Right lobe of liver (tissue), 4 donors: ENCODE measurements at regions not wholly inside any gene's neighbourhood (a gene's known extent, or its start where the extent isn't known, plus 50 kb on each side); places are given as distances from the start of the nearest gene placed in this dataset.

Experiments used
- CTCF ChIP-seq, 4 donors: fragments of 200-600 bp in 3 of 4; fragments of 450-650 bp in 1 of 4; IDR thresholded peaks; one replicate each; pipeline versions ENCODE4 v1.5.1 to v1.8.0; 2016 to 2022; ENCODE audit warnings: antibody characterized with exemption in 4 of 4, mild to moderate bottlenecking in 2 of 4
- POLR2A ChIP-seq: fragments of 450-650 bp; IDR thresholded peaks from one replicate; pipeline ENCODE4 v1.6.1; 2017; ENCODE audit warnings: antibody characterized with exemption, mild to moderate bottlenecking
- donor health status: DM: no; HTN: no; CAD: no.
- donor health status: DM: no; HTN: no; CAD: no.
- donor health status: DM: no; HTN: yes; CAD: no.

- TF ChIP-seq CTCF (IDR thresholded peaks at IDR 0.05) (no peak), POLR2A (no peak)
These were observed 68.5 kb downstream of the ADM start for GRCh38 chr11:10373340-10373739.
